Activated effector memory CD4-positive, alpha-beta T cell treated with Interleukin-2 at 50 U/mL for 16 hours (primary cell): ENCODE measurements at regions not wholly inside any gene's neighbourhood (a gene's known extent, or its start where the extent isn't known, plus 50 kb on each side); places are given as distances from the start of the nearest gene placed in this dataset.
"Not testable (repeated sequence)": the region's sequence is repeated elsewhere in the genome, so short reads cannot be mapped to it uniquely, and the experiment has no call there.

Experiments
- DNase-seq: peaks from one replicate; pipeline ENCODE4 v3.0.0-alpha.2; 2020

- not testable (repeated sequence) for DNase-seq
Measured at GRCh38 chr2:215889240-215889969, 123.9 kb downstream of the MREG start.

GRCh38 chr2:215888680-215889079 lies 124.7 kb downstream of the MREG start:
- no peak for DNase-seq

- DNase-seq = no peak
Measured at GRCh38 chr2:215887303-215887702, 126.0 kb downstream of the MREG start.

GRCh38 chr2:215886022-215886421 lies 127.3 kb downstream of the MREG start:
- DNase-seq = no peak

- no peak for DNase-seq
Measured at GRCh38 chr2:215885536-215885935, 127.8 kb downstream of the MREG start.

- DNase-seq = no peak
Measured at GRCh38 chr2:215884451-215885087, 128.8 kb downstream of the MREG start.

- no peak for DNase-seq
Measured at GRCh38 chr2:215883799-215884198, 129.6 kb downstream of the MREG start.

GRCh38 chr2:215882689-215883088 lies 130.7 kb downstream of the MREG start:
- no peak for DNase-seq

- no peak for DNase-seq
Measured at GRCh38 chr2:215881582-215881981, 131.8 kb downstream of the MREG start.

GRCh38 chr2:215880970-215881369 lies 132.4 kb downstream of the MREG start:
- DNase-seq = no peak

- no peak for DNase-seq
Measured at GRCh38 chr2:215879977-215880940, 133.1 kb downstream of the MREG start.

GRCh38 chr2:215879331-215879730 lies 134.0 kb downstream of the MREG start:
- DNase-seq = no peak

- DNase-seq = no peak
Measured at GRCh38 chr2:215878476-215879063, 134.8 kb downstream of the MREG start.

GRCh38 chr2:215876937-215877238 lies 136.5 kb downstream of the MREG start:
- no peak for DNase-seq

- DNase-seq = no peak
Measured at GRCh38 chr2:215876139-215876936, 137.0 kb downstream of the MREG start.

GRCh38 chr2:215874418-215874817 lies 138.9 kb downstream of the MREG start:
- no peak for DNase-seq

- DNase-seq = no peak
Measured at GRCh38 chr2:215870986-215871385, 142.4 kb downstream of the MREG start.

- no peak for DNase-seq
Measured at GRCh38 chr2:215870088-215870490, 143.3 kb downstream of the MREG start.

- DNase-seq = no peak
Measured at GRCh38 chr2:215868846-215869543, 144.4 kb downstream of the MREG start.

GRCh38 chr2:215866606-215867005 lies 146.7 kb downstream of the MREG start:
- no peak for DNase-seq

- no peak for DNase-seq
Measured at GRCh38 chr2:215863687-215864086, 149.7 kb downstream of the MREG start.

GRCh38 chr2:215862351-215862771 lies 151.0 kb downstream of the MREG start:
- no peak for DNase-seq
